Neural crest cell (in vitro differentiated cells): ENCODE measurements at regions not wholly inside any gene's neighbourhood (a gene's known extent, or its start where the extent isn't known, plus 50 kb on each side); places are given as distances from the start of the nearest gene placed in this dataset.

Experiments used
- DNase-seq: peaks from one replicate; pipeline ENCODE4 v3.0.0; 2021; ENCODE audit warnings: low read depth, mixed read lengths, low spot score
- H3K27ac Mint-ChIP-seq: one replicate; pipeline ENCODE4 v1.8.0; 2021; ENCODE audit warnings: mild to moderate bottlenecking, mixed read lengths; ENCODE audit not compliant: unreplicated experiment
- H3K27me3 Mint-ChIP-seq: 2 replicates; pipeline ENCODE4 v1.8.0; 2021; ENCODE audit warnings: low read depth, mild to moderate bottlenecking, mixed read lengths
- H3K36me3 Mint-ChIP-seq: 2 replicates; pipeline ENCODE4 v1.8.0; 2021; ENCODE audit warnings: low read depth, mild to moderate bottlenecking, mixed read lengths
- H3K4me1 Mint-ChIP-seq: 2 replicates; pipeline ENCODE4 v1.8.0; 2021; ENCODE audit warnings: mixed read lengths
- H3K4me3 Mint-ChIP-seq: one replicate; pipeline ENCODE4 v1.8.0; 2021; ENCODE audit warnings: mild to moderate bottlenecking, mixed read lengths
- H3K9me3 Mint-ChIP-seq: 2 replicates; pipeline ENCODE4 v1.8.0; 2021; ENCODE audit warnings: mixed read lengths
- TF ChIP-seq, protein P1 (sequence below): fragments of 200-600 bp; sonication (generic); conservative IDR thresholded peaks from 2 replicates; pipeline ENCODE4 v1.5.0; 2021; ENCODE audit warnings: antibody characterized with exemption, mild to moderate bottlenecking

DNA sequence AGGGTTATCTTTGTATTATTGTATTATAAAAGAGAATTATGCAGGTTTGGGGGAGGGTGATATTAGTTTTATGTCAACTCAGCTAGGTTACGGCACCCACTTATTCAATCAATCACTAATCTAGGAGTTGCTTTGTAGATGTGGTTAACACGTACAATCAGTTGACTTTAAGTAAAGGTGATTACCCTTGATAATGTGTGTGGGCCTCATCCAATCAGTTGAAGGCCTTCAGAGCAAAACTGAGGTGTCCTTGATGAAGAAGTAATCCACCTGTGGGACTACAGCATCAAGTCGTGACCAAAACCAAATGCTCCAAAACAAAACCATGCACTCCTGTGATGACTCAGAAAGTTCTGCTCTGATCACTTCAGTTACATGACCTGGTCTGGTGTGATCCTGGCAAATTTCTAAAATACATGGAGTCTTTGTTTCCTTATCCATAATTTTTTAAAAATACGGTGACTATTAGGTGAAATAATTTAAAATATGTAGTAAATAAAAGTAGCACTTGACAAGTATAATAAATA, 114.1 kb downstream of the IYD start:
- H3K9me3 Mint-ChIP-seq, result peaks cover 13% of the 10 kb centered on the region
- H3K27me3 Mint-ChIP-seq, result no peaks in the 10 kb centered on the region
- no peak overlapping the region for H3K4me3 Mint-ChIP-seq
- H3K36me3 Mint-ChIP-seq, result no peaks in the 10 kb centered on the region
- no peak for DNase-seq
- H3K4me1 Mint-ChIP-seq, result peaks cover 8% of the 10 kb centered on the region
- TF ChIP-seq, protein P1, sequence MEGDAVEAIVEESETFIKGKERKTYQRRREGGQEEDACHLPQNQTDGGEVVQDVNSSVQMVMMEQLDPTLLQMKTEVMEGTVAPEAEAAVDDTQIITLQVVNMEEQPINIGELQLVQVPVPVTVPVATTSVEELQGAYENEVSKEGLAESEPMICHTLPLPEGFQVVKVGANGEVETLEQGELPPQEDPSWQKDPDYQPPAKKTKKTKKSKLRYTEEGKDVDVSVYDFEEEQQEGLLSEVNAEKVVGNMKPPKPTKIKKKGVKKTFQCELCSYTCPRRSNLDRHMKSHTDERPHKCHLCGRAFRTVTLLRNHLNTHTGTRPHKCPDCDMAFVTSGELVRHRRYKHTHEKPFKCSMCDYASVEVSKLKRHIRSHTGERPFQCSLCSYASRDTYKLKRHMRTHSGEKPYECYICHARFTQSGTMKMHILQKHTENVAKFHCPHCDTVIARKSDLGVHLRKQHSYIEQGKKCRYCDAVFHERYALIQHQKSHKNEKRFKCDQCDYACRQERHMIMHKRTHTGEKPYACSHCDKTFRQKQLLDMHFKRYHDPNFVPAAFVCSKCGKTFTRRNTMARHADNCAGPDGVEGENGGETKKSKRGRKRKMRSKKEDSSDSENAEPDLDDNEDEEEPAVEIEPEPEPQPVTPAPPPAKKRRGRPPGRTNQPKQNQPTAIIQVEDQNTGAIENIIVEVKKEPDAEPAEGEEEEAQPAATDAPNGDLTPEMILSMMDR, result no peak
- no peak overlapping the region for H3K27ac Mint-ChIP-seq

DNA sequence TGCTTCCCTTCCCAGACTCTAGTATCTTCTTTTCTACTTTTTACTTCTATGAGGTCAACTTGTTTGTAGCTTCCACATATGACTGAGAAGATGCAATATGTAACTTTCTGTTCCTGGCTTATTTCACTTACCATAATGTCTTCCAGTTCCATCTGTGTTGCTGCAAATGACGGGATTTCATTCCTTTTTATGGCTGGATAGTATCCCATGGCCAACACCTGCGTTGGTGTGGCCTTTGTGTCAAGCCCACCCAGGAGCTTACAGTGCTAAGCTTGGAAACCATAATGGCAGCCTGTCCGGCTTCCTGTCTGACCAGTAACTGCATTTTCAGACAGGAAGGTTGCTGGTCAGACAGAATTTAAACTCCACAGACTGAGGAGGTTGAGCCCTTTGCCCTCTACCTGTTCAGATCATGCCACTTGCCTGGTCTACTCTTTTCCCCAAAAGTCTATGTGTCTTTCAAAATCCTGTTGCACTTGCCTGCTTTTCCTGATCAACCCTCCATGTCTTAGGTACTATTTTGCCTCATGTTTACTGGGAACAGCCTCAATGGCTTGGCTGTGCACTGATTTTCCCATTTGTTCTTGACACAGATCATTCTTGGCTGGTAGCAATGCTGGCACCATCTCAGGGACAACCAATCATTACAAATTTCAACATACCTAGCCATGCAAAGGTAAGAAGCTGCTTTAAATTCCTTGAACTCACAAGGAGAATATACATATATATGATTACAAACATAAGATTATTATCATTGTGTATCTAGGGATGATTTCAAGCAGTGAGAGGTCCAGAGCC, 114.3 kb upstream of the PLEKHG1 start:
- TF ChIP-seq, protein P1, result no peak
- Mint-ChIP-seq H3K27me3 (no peaks in the 10 kb centered on the region), H3K4me3 (no peak overlapping the region), H3K36me3 (no peaks in the 10 kb centered on the region), H3K9me3 (peaks cover 15% of the 10 kb centered on the region), H3K27ac (no peak overlapping the region), H3K4me1 (no peaks in the 10 kb centered on the region)
- no peak for DNase-seq

DNA sequence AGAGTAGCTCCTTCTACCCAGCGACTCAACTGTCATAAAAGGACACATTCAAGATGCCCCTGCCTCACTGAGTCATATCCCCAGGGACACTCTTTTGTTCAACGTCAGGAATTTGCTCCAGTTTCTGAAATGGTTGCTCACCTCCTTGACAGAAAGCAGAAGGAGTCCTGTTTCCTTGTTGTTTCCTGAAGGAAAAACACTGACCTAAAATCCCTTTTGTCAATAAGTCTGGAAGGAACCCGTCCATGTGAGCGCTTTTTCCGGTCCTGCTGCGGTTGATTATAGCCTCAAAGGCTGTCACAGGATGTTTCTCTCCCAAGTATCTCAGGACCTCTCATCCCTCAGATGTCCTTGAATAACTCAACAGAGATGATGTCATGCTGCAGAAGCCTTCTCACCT, 113.6 kb upstream of the PLEKHG1 start:
- no peaks in the 10 kb centered on the region for H3K36me3 Mint-ChIP-seq
- H3K4me1 Mint-ChIP-seq, result no peaks in the 10 kb centered on the region
- DNase-seq, result no peak
- no peak overlapping the region for H3K27ac Mint-ChIP-seq
- peaks cover 15% of the 10 kb centered on the region for H3K9me3 Mint-ChIP-seq
- no peaks in the 10 kb centered on the region for H3K27me3 Mint-ChIP-seq
- H3K4me3 Mint-ChIP-seq, result no peak overlapping the region
- TF ChIP-seq, protein P1, result no peak

DNA sequence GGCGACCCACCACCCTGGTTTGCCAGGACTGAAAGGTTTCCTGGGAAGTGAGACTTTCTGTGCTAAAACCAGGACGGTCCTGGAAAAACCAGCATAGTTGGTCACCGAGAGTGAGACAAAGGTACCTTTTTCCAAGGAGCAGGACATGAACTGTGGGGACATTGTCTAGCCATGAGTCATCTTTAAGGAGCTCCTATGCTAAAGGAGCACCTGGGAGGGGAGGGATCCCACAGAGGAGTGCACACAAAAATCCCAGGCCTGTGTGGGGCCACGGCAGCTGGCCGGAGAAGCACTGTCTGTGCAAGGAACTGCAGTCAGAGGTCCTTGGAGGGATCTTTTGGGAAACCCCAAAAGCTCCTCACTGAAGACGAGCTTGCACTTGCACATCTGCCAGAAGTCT, 109.1 kb upstream of the PLEKHG1 start:
- Mint-ChIP-seq H3K27me3 (no peaks in the 10 kb centered on the region), H3K36me3 (peaks cover 3% of the 10 kb centered on the region), H3K4me3 (no peak overlapping the region), H3K4me1 (no peaks in the 10 kb centered on the region), H3K27ac (no peak overlapping the region), H3K9me3 (peaks cover 9% of the 10 kb centered on the region)
- TF ChIP-seq, protein P1, result no peak
- DNase-seq, result no peak

DNA sequence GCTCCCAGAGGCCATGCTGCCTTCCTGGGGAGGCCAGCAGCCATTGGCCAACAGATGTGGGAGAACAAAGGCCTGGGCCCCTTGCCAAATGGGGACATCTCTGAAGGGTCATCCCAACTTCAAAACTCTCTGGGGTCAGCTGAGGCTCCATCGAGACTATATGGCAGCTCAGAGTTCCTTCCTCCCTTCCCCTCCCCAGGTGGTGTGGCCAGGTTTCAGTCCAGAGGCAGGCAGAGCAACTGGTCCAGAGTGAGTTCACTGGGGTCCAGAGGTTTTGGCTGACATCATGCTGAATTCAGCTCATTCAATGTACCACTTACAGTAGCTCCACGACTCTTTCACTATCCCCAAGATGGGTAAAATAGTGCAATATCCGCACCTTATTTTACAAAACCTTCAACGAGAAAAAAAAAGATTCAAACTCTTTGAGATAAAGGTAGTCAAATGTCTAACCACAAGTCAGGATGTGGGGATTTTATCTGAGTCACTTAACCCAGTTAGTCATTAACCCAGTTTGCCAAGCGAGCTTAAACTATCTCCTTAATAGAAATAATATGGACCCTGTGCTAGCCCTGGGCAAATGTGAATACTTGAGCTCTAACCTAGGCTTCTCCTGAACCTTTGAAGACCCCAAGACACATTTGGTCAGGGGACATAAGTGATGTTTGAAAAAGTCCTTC, 108.4 kb upstream of the PLEKHG1 start:
- Mint-ChIP-seq H3K4me3 (no peak overlapping the region), H3K36me3 (peaks cover 3% of the 10 kb centered on the region), H3K4me1 (peaks cover 2% of the 10 kb centered on the region), H3K27me3 (no peaks in the 10 kb centered on the region), H3K27ac (no peak overlapping the region), H3K9me3 (peaks cover 9% of the 10 kb centered on the region)
- DNase-seq, result no peak
- TF ChIP-seq, protein P1, result no peak
